ENCODE measurements at regions not wholly inside any gene's neighbourhood (a gene's known extent, or its start where the extent isn't known, plus 50 kb on each side); places are given as distances from the start of the nearest gene placed in this dataset.

- Histone ChIP-seq H3K4me3 (no peak overlapping the region), H3K4me1 (no peaks in the 10 kb centered on the region), H3K27me3 (no peaks in the 10 kb centered on the region), H3K9ac (ENCODE audit: low read depth in 2 of 2, low read length in 2 of 2) (no peak overlapping the region), H3K9me3 (no peaks in the 10 kb centered on the region), H3K27ac (no peak overlapping the region), H3K36me3 (no peaks in the 10 kb centered on the region)
- intact Hi-C loops (cut with DNase I): no loop called here
- no peak for TF ChIP-seq CTCF (IDR thresholded peaks at IDR 0.05)
- DNase-seq: no peak
Measured at GRCh38 chr13:79237981-79238380, 168.1 kb downstream of the RBM26 start.

GRCh38 chr13:79231887-79232286 lies 174.2 kb downstream of the RBM26 start:
- no peaks in the 10 kb centered on the region for H3K4me1 ChIP-seq
- no peaks in the 10 kb centered on the region for H3K27me3 ChIP-seq
- intact Hi-C loops (cut with DNase I): no loop called here
- no peak for TF ChIP-seq CTCF (IDR thresholded peaks at IDR 0.05)
- H3K4me3 ChIP-seq: no peak overlapping the region
- H3K9me3 ChIP-seq: no peaks in the 10 kb centered on the region
- no peak for DNase-seq
- no peak overlapping the region for H3K27ac ChIP-seq
- H3K36me3 ChIP-seq: no peaks in the 10 kb centered on the region
- no peak overlapping the region for H3K9ac ChIP-seq (ENCODE audit: low read depth in 2 of 2, low read length in 2 of 2)

- H3K4me1 ChIP-seq: no peaks in the 10 kb centered on the region
- no peak for TF ChIP-seq CTCF (IDR thresholded peaks at IDR 0.05)
- intact Hi-C loops (cut with DNase I): no loop called here
- no peak overlapping the region for H3K9ac ChIP-seq (ENCODE audit: low read depth in 2 of 2, low read length in 2 of 2)
- H3K9me3 ChIP-seq: no peaks in the 10 kb centered on the region
- no peaks in the 10 kb centered on the region for H3K36me3 ChIP-seq
- no peak for DNase-seq
- no peak overlapping the region for H3K4me3 ChIP-seq
- H3K27ac ChIP-seq: no peak overlapping the region
- H3K27me3 ChIP-seq: no peaks in the 10 kb centered on the region
Measured at GRCh38 chr13:79229761-79230160, 176.3 kb downstream of the RBM26 start.

- H3K9me3 ChIP-seq: no peaks in the 10 kb centered on the region
- no peak overlapping the region for H3K4me3 ChIP-seq
- H3K27ac ChIP-seq: no peak overlapping the region
- H3K9ac ChIP-seq (ENCODE audit: low read depth in 2 of 2, low read length in 2 of 2): no peak overlapping the region
- DNase-seq: no peak
- no peak for TF ChIP-seq CTCF (IDR thresholded peaks at IDR 0.05)
- H3K36me3 ChIP-seq: no peaks in the 10 kb centered on the region
- H3K27me3 ChIP-seq: no peaks in the 10 kb centered on the region
- H3K4me1 ChIP-seq: no peaks in the 10 kb centered on the region
- intact Hi-C loops (cut with DNase I): no loop called here
Measured at GRCh38 chr13:79228972-79229371, 177.1 kb downstream of the RBM26 start.

- TF ChIP-seq CTCF (IDR thresholded peaks at IDR 0.05): no peak
- intact Hi-C loops (cut with DNase I): no loop called here
Measured at GRCh38 chr13:79227418-79227817, 178.6 kb downstream of the RBM26 start.

GRCh38 chr13:79226938-79227337 lies 179.1 kb downstream of the RBM26 start:
- H3K9me3 ChIP-seq: no peaks in the 10 kb centered on the region
- H3K4me1 ChIP-seq: no peaks in the 10 kb centered on the region
- H3K36me3 ChIP-seq: no peaks in the 10 kb centered on the region
- no peaks in the 10 kb centered on the region for H3K27me3 ChIP-seq
- no peak for DNase-seq
- TF ChIP-seq CTCF (IDR thresholded peaks at IDR 0.05): no peak
- intact Hi-C loops (cut with DNase I): no loop called here
- no peak overlapping the region for H3K9ac ChIP-seq (ENCODE audit: low read depth in 2 of 2, low read length in 2 of 2)
- H3K27ac ChIP-seq: no peak overlapping the region
- H3K4me3 ChIP-seq: no peak overlapping the region

More at GRCh38 chr13:79227418-79227817, 178.6 kb downstream of the RBM26 start:
- H3K36me3 ChIP-seq: no peaks in the 10 kb centered on the region
- no peak overlapping the region for H3K4me3 ChIP-seq
- H3K27ac ChIP-seq: no peak overlapping the region
- H3K9ac ChIP-seq (ENCODE audit: low read depth in 2 of 2, low read length in 2 of 2): no peak overlapping the region
- DNase-seq: no peak
- H3K9me3 ChIP-seq: no peaks in the 10 kb centered on the region
- no peaks in the 10 kb centered on the region for H3K4me1 ChIP-seq
- H3K27me3 ChIP-seq: no peaks in the 10 kb centered on the region
